PC-9 (cell line): ENCODE measurements at regions not wholly inside any gene's neighbourhood (a gene's known extent, or its start where the extent isn't known, plus 50 kb on each side); places are given as distances from the start of the nearest gene placed in this dataset.
A peak's percentile ranks its signal among the peaks of the same experiment; 100 is the strongest.

Experiments
- BruUV-seq: library from RNA; stranded (reverse); fragments of 400-500 nt; replicated peaks from 2 replicates; lab custom pipeline; 2021; lab: Mats Ljungman, UMichigan
- CTCF ChIA-PET: fragments of 300-600 bp; sonication (Branson Sonifier 250); formaldehyde crosslinking; loops from one replicate; lab custom pipeline; 2022; ENCODE audit warnings: antibody characterized with exemption; lab: Charles Lee
- POLR2A ChIA-PET: fragments of 300-600 bp; sonication (Branson Sonifier 250); formaldehyde crosslinking; loops from one replicate; lab custom pipeline; 2022; ENCODE audit warnings: antibody characterized with exemption; ENCODE audit not compliant: unreplicated experiment; lab: Charles Lee
- DNase-seq, 2 experiments: peaks; one replicate each; pipeline versions ENCODE4 v3.0.0 to v3.0.0-alpha.2; 2015 to 2022; ENCODE audit warnings: mixed read lengths in 1 of 2
- H2AFZ ChIP-seq: fragments of 200-600 bp; sonication (generic); 2 replicates; pipeline ENCODE4 v1.8.1; 2017; ENCODE audit warnings: antibody characterized with exemption
- H3F3A ChIP-seq: fragments of 200-600 bp; sonication (generic); 2 replicates; pipeline ENCODE4 v1.8.1; 2017; ENCODE audit warnings: antibody characterized with exemption, mild to moderate bottlenecking, low read depth; ENCODE audit not compliant: insufficient read depth
- H3K27ac ChIP-seq: fragments of 200-600 bp; sonication (generic); 2 replicates; pipeline ENCODE4 v1.6.1; 2016; ENCODE audit warnings: mixed run types
- H3K27me3 ChIP-seq: fragments of 200-600 bp; sonication (generic); 2 replicates; pipeline ENCODE4 v1.6.1; 2016; ENCODE audit warnings: low read depth, mixed run types; ENCODE audit not compliant: insufficient read depth
- H3K36me3 ChIP-seq: fragments of 200-600 bp; sonication (generic); 2 replicates; pipeline ENCODE4 v1.6.1; 2016; ENCODE audit warnings: low read depth, mixed run types
- H3K4me1 ChIP-seq: fragments of 200-600 bp; sonication (generic); replicated peaks from 2 replicates; pipeline ENCODE4 v1.6.1; 2016; ENCODE audit warnings: mixed run types; ENCODE audit not compliant: insufficient read depth
- H3K4me2 ChIP-seq: fragments of 200-600 bp; sonication (generic); 2 replicates; pipeline ENCODE4 v1.6.1; 2017; ENCODE audit warnings: mixed run types
- H3K4me3 ChIP-seq: fragments of 200-600 bp; sonication (generic); 2 replicates; pipeline ENCODE4 v1.6.1; 2016; ENCODE audit warnings: mixed run types
- H3K79me2 ChIP-seq: fragments of 200-600 bp; sonication (generic); 2 replicates; pipeline ENCODE4 v1.6.1; 2017; ENCODE audit warnings: low read depth, mixed run types
- H3K9me2 ChIP-seq: fragments of 200-600 bp; sonication (generic); 2 replicates; pipeline ENCODE4 v1.8.1; 2017; ENCODE audit warnings: mild to moderate bottlenecking; ENCODE audit not compliant: insufficient read depth
- H3K9me3 ChIP-seq: fragments of 200-600 bp; sonication (generic); 2 replicates; pipeline ENCODE4 v1.8.1; 2016; ENCODE audit warnings: low read depth; ENCODE audit not compliant: insufficient read depth
- H4K20me1 ChIP-seq: fragments of 200-600 bp; sonication (generic); 2 replicates; pipeline ENCODE4 v1.8.1; 2017; ENCODE audit not compliant: insufficient read depth
- CTCF ChIP-seq: fragments of 200-600 bp; sonication (generic); conservative IDR thresholded peaks from 2 replicates; pipeline ENCODE4 v1.6.1; 2017; ENCODE audit warnings: mixed run types, antibody characterized with exemption, mild to moderate bottlenecking, moderate library complexity
- EZH2 ChIP-seq: fragments of 200-600 bp; sonication (generic); IDR thresholded peaks from 2 replicates; pipeline ENCODE4 v1.8.0; 2017; ENCODE audit warnings: antibody characterized with exemption, low read depth
- intact Hi-C: fragments of 100-400 bp; cut with micrococcal nuclease; formaldehyde crosslinking; loops from one replicate; pipeline ENCODE4 v1.10.0; 2022; ENCODE audit not compliant: unreplicated experiment

GRCh38 chr7:54917613-54918391 is 101.0 kb upstream of the EGFR start:
- Histone ChIP-seq H4K20me1 (no peaks in the 10 kb centered on the region), H3K9me2 (no peaks in the 10 kb centered on the region), H3K79me2 (no peaks in the 10 kb centered on the region), H3K4me3 (no peak overlapping the region), H3K4me1 (peaks cover 10% of the 10 kb centered on the region), H3K4me2 (no peak overlapping the region), H3F3A (no peaks in the 10 kb centered on the region), H2AFZ (peak overlapping the region; percentile 36), H3K27me3 (no peaks in the 10 kb centered on the region), H3K9me3 (no peaks in the 10 kb centered on the region), H3K27ac (no peak overlapping the region), H3K36me3 (no peaks in the 10 kb centered on the region)
- no peak for DNase-seq
- CTCF ChIA-PET: no interaction called here
- intact Hi-C loops: no loop called here
- TF ChIP-seq CTCF (no peak), EZH2 (no peak)
- POLR2A ChIA-PET: interaction anchor here (0.5 to 0.6 kb wide), 2 partner anchors 148 to 515 kb away, joined by 3 to 4 read pairs; no protein-coding TSS in a partner anchor
- BruUV-seq: no TSS peak

- Histone ChIP-seq H3K27me3 (no peaks in the 10 kb centered on the region), H2AFZ (no peak overlapping the region), H3F3A (no peaks in the 10 kb centered on the region), H3K4me3 (no peak overlapping the region), H3K4me1 (peaks cover 10% of the 10 kb centered on the region), H3K9me2 (no peaks in the 10 kb centered on the region), H4K20me1 (no peaks in the 10 kb centered on the region), H3K9me3 (peaks cover 4% of the 10 kb centered on the region; the same call in 1 of the 2 replicates), H3K36me3 (no peaks in the 10 kb centered on the region), H3K4me2 (no peak overlapping the region), H3K79me2 (no peaks in the 10 kb centered on the region), H3K27ac (no peak overlapping the region)
- TF ChIP-seq EZH2 (no peak), CTCF (no peak)
- DNase-seq: no peak
- ChIA-PET POLR2A (no interaction called here), CTCF (no interaction called here)
- intact Hi-C loops: loop anchor here (2.0 kb wide), 1 partner anchor 14 kb away; no protein-coding TSS in a partner anchor
- BruUV-seq: no TSS peak
Observed at GRCh38 chr7:54921116-54921515, 97.7 kb upstream of the EGFR start.

GRCh38 chr7:54931532-54931931 is 87.3 kb upstream of the EGFR start:
- CTCF ChIA-PET: no interaction called here

More at GRCh38 chr7:54931532-54931931, 87.3 kb upstream of the EGFR start:
- POLR2A ChIA-PET: no interaction called here
- Histone ChIP-seq H2AFZ (no peak overlapping the region), H3K4me2 (no peak overlapping the region), H3K9me3 (peaks cover 19% of the 10 kb centered on the region), H4K20me1 (no peaks in the 10 kb centered on the region), H3K27me3 (no peaks in the 10 kb centered on the region), H3K36me3 (no peaks in the 10 kb centered on the region), H3K27ac (no peak overlapping the region), H3K4me1 (peaks cover 14% of the 10 kb centered on the region), H3K9me2 (no peaks in the 10 kb centered on the region), H3F3A (peaks cover 20% of the 10 kb centered on the region; the same call in 1 of the 2 replicates), H3K4me3 (no peak overlapping the region), H3K79me2 (no peaks in the 10 kb centered on the region)
- intact Hi-C loops: loop anchor here (5.0 kb wide), 1 partner anchor 54 kb away; no protein-coding TSS in a partner anchor
- no TSS peak for BruUV-seq
- TF ChIP-seq EZH2 (no peak), CTCF (no peak)
- no peak for DNase-seq
